Ishikawa (cell line): ENCODE measurements at regions not wholly inside any gene's neighbourhood (a gene's known extent, or its start where the extent isn't known, plus 50 kb on each side); places are given as distances from the start of the nearest gene placed in this dataset.

Experiments used
- CREB1 ChIP-seq: IDR thresholded peaks from 2 replicates; pipeline ENCODE4 v1.6.1; 2012; ENCODE audit warnings: low read depth
- FOXM1 ChIP-seq: IDR thresholded peaks from 2 replicates; pipeline ENCODE4 v1.6.1; 2012; ENCODE audit warnings: low read depth, borderline replicate concordance
- NFIC ChIP-seq: IDR thresholded peaks from 2 replicates; pipeline ENCODE4 v1.6.1; 2012
- RAD21 ChIP-seq: IDR thresholded peaks from 2 replicates; pipeline ENCODE4 v1.6.1; 2012; ENCODE audit warnings: low read depth
- TAF1 ChIP-seq: IDR thresholded peaks from 2 replicates; pipeline ENCODE4 v1.6.1; 2012; ENCODE audit warnings: low read depth, mild to moderate bottlenecking
- TEAD4 ChIP-seq: IDR thresholded peaks from 2 replicates; pipeline ENCODE4 v1.6.1; 2012
- YY1 ChIP-seq: IDR thresholded peaks from 2 replicates; pipeline ENCODE4 v1.6.1; 2012; ENCODE audit warnings: low read depth
- TF ChIP-seq, protein P1 (sequence below): IDR thresholded peaks from 2 replicates; pipeline ENCODE4 v1.6.1; 2012
- TF ChIP-seq, protein P2 (sequence below): IDR thresholded peaks from 2 replicates; pipeline ENCODE4 v1.6.1; 2012

DNA sequence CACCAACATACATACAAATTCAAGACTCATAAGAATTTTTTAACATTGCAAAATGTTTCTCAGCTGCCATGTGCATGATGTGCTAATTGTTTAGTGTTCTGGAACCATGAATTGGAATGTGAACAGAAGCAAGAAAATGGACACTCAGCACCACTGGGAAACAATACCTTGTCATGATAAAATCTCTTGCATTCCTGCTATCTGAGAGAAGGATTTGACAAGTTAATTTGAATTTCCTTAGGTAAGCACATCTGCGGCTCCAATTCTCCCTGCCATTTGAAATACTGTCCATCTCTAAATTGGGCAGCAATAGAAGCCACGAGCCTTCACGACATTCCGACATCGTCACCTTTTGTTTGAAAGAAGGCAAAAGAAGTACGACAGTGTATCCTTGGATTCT is 1104.6 kb upstream of the MAP3K7 start:
- no peak for TF ChIP-seq NFIC
- TF ChIP-seq, protein P1, sequence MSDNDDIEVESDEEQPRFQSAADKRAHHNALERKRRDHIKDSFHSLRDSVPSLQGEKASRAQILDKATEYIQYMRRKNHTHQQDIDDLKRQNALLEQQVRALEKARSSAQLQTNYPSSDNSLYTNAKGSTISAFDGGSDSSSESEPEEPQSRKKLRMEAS, result no peak
- no peak for TF ChIP-seq RAD21
- TF ChIP-seq TAF1, result no peak
- TF ChIP-seq, protein P2, sequence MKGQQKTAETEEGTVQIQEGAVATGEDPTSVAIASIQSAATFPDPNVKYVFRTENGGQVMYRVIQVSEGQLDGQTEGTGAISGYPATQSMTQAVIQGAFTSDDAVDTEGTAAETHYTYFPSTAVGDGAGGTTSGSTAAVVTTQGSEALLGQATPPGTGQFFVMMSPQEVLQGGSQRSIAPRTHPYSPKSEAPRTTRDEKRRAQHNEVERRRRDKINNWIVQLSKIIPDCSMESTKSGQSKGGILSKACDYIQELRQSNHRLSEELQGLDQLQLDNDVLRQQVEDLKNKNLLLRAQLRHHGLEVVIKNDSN, result no peak
- peak; percentile 66 for TF ChIP-seq TEAD4
- TF ChIP-seq CREB1, result no peak
- TF ChIP-seq YY1, result no peak
- no peak for TF ChIP-seq FOXM1
